ENCODE measurements at regions not wholly inside any gene's neighbourhood (a gene's known extent, or its start where the extent isn't known, plus 50 kb on each side); places are given as distances from the start of the nearest gene placed in this dataset.

DNA sequence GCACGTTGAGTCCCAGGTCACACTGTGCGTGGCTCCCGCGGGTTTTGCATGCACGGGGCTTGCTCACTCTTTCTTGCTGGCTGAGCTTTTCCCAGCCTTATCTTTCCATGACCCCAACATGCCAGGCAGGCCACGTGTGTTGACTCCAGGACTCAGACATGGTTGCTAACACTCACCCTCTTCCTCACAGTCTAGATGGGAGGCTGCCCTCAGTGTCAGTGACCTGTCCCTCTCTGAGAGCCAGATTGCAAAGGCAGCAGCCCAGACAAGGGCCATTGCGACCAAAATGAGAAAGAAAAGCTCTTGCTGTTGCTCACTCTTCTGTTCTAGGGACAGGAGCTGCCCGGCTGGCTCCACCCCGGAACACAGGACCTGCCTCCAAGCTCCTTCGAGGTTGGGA, 113.7 kb downstream of the TMEM18 start:
- TF ChIP-seq, protein P1, sequence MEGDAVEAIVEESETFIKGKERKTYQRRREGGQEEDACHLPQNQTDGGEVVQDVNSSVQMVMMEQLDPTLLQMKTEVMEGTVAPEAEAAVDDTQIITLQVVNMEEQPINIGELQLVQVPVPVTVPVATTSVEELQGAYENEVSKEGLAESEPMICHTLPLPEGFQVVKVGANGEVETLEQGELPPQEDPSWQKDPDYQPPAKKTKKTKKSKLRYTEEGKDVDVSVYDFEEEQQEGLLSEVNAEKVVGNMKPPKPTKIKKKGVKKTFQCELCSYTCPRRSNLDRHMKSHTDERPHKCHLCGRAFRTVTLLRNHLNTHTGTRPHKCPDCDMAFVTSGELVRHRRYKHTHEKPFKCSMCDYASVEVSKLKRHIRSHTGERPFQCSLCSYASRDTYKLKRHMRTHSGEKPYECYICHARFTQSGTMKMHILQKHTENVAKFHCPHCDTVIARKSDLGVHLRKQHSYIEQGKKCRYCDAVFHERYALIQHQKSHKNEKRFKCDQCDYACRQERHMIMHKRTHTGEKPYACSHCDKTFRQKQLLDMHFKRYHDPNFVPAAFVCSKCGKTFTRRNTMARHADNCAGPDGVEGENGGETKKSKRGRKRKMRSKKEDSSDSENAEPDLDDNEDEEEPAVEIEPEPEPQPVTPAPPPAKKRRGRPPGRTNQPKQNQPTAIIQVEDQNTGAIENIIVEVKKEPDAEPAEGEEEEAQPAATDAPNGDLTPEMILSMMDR (IDR thresholded peaks at IDR 0.05), result no peak
- TF ChIP-seq POLR2A (IDR thresholded peaks at IDR 0.05), result no peak
